Stimulated activated CD4-positive, alpha-beta T cell treated with anti-CD3 and anti-CD28 coated beads, Interleukin-1b, Interleukin-23, amount 100 ng/mL, for 48 hours (primary cell): ENCODE measurements at regions not wholly inside any gene's neighbourhood (a gene's known extent, or its start where the extent isn't known, plus 50 kb on each side); places are given as distances from the start of the nearest gene placed in this dataset.
"Not testable (repeated sequence)": the region's sequence is repeated elsewhere in the genome, so short reads cannot be mapped to it uniquely, and the experiment has no call there.

ENCODE experiments used
- DNase-seq: peaks from one replicate; pipeline ENCODE4 v3.0.0-alpha.2; 2020

GRCh38 chr15:31488437-31489204 is 162.0 kb downstream of the KLF13 start:
- DNase-seq, result no peak

GRCh38 chr15:31489281-31489680 is 162.6 kb downstream of the KLF13 start:
- no peak for DNase-seq

GRCh38 chr15:31489801-31490646 is 163.4 kb downstream of the KLF13 start:
- peak; percentile 44 for DNase-seq

DNA sequence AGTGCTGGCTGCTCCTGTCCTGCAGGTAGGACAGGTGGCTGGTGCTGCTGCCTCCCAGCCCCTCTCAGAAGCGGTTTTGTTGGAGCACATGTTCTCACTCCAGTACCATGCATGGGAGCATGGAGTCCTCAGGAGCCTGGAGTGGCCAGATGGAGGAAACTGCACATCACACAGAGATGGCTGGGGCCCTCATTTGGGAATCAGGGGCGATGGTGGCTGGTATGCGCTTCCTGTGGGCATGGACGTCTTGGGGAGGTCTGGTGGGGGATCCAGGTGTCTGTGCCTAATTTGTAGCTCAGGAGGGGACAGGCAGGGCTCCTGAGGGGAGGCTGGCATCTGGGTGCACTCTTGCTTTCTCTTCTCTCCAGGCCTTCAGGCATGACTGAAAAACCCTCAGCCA is 168.2 kb downstream of the KLF13 start:
- DNase-seq, result no peak

DNA sequence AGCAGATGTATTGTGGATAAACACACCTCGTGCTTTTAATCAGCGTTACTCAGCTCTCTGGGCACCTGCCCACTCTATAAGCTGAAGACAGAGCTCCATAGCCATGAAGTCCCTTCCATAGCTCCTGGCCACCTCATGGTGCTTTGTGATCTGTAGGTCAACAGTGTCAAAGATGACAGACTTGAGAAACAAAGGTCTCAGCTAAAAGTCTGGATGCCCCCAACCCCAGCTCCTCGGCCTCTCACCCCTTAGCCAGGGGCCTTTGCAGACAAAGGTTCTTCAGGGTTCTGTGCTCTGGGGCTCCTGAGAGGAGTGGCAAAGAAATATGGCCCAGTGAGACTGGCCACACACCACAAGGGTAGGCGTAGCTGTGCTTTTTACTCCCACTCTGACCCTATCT is 168.6 kb downstream of the KLF13 start:
- no peak for DNase-seq

- no peak for DNase-seq
Measured at GRCh38 chr15:31497838-31498237, 171.2 kb downstream of the KLF13 start.

DNA sequence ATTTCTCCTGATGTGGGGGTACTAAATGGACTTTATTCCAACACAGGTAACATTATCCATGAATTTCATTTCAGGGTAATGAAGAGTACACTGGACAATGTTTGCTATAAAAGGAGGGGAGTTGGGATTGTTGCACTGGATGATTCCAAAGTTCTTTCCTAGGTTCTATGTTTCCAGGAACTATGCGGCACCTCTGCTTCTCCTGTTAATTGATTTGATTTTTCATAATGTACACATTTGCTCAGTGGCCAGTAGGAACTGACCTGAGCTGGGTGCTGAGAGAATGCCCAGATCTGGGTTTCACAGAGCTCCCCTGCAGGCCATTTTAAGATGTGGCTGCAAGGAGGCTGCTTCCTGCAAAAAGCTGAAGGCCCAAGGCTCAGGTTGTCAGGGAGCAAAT is 171.7 kb downstream of the KLF13 start:
- DNase-seq, result no peak

DNA sequence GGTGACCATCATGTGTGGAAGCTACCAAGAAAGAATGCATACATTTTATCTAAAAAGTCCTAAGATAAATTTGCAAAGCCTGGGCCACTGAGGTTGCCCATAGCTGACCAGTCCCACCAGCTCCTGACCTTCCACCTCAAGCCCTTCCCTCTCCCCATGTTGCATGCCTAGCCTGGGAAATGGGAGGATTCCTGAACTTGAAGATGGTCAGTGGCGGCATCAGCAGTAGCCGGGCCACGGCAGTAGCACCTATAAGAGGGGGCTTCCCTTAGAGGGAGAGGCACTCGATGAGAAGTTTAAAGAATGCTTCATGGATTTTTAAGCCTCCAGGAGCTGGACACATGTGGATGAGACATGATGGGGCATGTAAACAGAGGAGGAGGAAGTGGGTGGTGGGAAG is 172.1 kb downstream of the KLF13 start:
- no peak for DNase-seq

GRCh38 chr15:31499236-31499952 is 172.8 kb downstream of the KLF13 start:
- DNase-seq, result no peak

- DNase-seq, result no peak
Measured at GRCh38 chr15:31499953-31500765, 173.5 kb downstream of the KLF13 start.

DNA sequence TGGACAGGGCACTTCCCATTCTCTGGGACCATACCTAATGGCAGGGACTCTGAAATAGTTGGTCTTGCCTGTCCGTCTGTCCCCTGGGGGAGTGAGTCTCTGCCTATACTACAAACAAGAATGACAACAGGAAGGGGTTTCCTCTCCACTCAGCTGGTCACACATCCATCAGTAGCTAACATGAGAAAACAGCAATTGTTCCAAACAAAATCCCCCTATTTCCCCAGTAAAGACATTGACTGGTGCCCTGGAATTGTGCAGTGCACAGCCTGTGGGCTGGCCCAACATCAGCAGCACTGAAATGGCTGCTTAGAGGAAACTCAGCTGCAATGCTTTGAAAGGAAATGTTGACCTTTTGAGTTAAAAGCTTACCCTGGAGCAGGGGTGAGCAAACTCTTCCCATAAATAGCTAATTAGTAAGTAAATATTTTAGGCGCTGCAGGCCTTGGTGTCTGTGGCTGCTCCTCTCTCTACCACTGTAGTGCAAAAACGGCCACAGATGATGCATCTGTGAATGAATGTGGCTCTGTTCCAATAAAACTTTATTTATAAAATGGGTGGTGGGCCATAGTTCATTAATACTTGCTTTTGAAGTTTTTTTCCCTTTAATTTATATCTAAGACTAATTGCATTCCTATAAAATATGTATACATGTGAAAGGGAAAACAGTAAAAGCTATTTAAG is 174.3 kb downstream of the KLF13 start:
- no peak for DNase-seq

GRCh38 chr15:31501536-31502157 is 175.0 kb downstream of the KLF13 start:
- DNase-seq, result no peak

DNA sequence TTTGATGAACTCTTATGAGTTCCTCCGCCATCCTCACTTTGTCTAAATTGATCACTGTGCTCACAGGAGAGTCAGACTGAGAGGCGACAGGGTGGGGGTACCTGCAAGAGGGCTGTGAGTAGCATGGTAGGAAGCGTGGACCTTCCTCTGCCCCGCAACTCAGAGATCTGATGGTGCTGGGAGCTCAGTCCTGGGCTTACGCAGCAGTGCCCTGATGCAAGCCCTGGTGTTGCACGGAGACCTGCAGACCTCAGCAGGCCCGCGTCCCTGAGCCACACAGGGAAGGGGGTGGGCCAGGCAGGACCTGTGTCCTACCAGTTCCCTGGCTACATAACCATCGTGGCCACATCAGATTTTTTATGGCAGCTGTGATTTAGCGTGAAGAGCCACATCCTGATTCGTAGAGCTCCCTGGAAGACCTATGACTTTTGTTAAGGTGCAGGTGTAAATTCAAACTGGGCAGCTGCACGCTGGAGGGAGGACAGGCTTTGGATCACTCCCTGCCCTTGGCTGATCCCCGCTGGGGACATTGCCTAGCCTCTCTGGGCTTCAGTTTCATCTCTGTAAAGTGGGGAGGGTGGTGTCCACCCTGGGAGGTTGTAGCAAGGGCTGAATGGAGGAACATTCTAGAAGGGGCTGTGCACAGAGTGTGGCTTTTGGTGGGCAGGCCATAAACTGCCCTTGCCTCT is 176.1 kb downstream of the KLF13 start:
- no peak for DNase-seq

- no peak for DNase-seq
Measured at GRCh38 chr15:31503256-31503655, 176.6 kb downstream of the KLF13 start.

GRCh38 chr15:31503758-31504461 is 177.3 kb downstream of the KLF13 start:
- DNase-seq, result no peak

GRCh38 chr15:31504462-31504839 is 177.8 kb downstream of the KLF13 start:
- DNase-seq, result no peak

DNA sequence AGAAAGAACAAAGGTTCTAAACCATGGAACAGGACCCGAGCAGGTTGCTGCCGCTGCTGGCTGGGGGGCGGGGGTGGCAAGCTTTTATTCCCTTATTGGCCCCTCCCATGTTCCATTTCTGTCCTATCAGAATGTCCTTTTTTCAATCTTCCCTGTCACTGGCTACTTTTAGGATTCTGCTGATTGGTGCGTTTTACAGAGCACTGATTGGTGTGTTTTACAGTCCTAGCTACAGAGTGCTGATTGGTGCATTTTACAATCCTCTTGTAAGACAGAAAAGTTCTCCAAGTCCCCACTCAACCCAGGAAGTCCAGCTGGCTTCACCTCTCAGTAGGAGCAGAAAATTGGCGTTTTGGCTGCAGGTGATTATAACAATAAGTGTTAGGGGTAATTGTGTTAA is 180.9 kb downstream of the KLF13 start:
- DNase-seq, result not testable (repeated sequence)

DNA sequence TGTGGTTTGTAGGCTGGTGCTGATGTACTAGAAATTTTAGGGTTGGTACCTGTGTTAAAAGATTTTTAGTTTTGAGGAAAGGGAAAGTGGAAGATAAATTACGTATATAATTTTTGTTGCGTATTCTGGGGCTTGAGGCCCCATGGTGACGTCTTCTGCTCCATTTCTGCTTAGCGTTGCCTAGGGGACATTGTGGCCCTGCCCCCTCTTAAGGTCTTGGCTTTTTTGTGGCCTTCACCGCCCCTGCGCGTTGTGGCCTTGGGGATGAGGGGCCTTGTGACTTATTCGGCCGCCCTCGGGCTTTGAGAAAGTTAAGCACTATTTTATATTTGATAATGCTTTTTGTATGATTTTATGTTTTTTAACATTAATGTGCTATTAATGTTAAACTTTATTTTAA is 182.0 kb downstream of the KLF13 start:
- DNase-seq, result no peak

GRCh38 chr15:31510057-31510456 is 183.4 kb downstream of the KLF13 start:
- no peak for DNase-seq

DNA sequence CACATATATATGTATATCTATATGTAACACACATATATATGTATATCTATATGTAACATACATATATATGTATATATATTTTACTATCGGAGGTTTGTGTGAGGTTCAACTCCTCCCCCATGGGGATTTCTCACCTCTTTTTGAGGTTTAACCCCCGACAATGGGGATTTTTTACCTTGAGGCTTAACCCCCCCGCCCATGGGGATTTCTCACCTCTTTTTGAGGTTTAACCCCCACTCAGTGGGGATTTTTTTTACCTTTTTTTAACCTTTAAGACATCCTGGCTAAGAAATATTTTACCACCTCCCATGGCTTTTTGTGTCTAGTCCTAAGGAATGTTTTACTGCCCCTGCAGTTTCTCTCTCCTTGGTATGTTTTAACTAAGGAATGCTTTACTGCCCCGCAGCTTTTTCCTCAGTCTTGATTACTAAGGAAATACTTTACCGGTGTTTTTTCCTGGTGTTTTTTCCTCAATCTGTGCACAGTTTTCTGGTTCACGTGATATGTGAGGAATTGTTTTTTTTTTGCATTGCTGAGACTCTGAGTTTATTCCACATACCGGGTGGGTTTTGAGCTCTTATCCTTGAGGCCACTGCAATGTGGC is 185.2 kb downstream of the KLF13 start:
- peak; percentile 16 for DNase-seq
